LNCaP clone FGC (cell line): ENCODE measurements at regions not wholly inside any gene's neighbourhood (a gene's known extent, or its start where the extent isn't known, plus 50 kb on each side); places are given as distances from the start of the nearest gene placed in this dataset.

Experiments used
- DNase-seq: peaks from one replicate; pipeline ENCODE4 v3.0.0-alpha.2; 2011; ENCODE audit warnings: low read depth
- H3K4me3 ChIP-seq: 2 replicates; pipeline ENCODE4 v1.5.1; 2011; ENCODE audit warnings: mild to moderate bottlenecking, low read depth, low read length, control low read depth
- TF ChIP-seq, protein P1 (sequence below): IDR thresholded peaks from 2 replicates; pipeline ENCODE4 v1.5.1; 2012; ENCODE audit warnings: mild to moderate bottlenecking; ENCODE audit not compliant: control insufficient read depth, insufficient read depth; ENCODE audit errors: extremely low read depth

DNA sequence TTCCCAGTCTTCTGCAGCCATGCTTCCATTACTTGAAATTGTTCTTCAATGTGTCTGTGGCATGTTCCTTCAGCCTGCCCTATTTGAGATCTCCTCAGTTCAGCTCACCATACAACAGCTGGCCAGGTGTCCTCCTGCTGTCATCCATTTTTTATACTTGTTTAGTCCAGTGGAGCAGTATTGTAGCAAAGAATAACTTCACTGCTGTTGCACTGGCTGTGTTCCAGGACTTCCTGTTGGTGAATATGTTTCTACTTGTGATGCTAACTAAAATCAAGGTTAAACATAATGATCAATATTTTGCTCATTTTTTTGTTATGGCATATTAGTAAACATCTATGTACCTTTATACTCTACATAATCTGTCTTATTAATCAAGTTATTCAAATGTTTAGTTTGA is 1394.1 kb downstream of the PCDH9 start:
- no peak for DNase-seq
- TF ChIP-seq, protein P1, sequence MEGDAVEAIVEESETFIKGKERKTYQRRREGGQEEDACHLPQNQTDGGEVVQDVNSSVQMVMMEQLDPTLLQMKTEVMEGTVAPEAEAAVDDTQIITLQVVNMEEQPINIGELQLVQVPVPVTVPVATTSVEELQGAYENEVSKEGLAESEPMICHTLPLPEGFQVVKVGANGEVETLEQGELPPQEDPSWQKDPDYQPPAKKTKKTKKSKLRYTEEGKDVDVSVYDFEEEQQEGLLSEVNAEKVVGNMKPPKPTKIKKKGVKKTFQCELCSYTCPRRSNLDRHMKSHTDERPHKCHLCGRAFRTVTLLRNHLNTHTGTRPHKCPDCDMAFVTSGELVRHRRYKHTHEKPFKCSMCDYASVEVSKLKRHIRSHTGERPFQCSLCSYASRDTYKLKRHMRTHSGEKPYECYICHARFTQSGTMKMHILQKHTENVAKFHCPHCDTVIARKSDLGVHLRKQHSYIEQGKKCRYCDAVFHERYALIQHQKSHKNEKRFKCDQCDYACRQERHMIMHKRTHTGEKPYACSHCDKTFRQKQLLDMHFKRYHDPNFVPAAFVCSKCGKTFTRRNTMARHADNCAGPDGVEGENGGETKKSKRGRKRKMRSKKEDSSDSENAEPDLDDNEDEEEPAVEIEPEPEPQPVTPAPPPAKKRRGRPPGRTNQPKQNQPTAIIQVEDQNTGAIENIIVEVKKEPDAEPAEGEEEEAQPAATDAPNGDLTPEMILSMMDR = no peak
- no peak overlapping the region for H3K4me3 ChIP-seq

DNA sequence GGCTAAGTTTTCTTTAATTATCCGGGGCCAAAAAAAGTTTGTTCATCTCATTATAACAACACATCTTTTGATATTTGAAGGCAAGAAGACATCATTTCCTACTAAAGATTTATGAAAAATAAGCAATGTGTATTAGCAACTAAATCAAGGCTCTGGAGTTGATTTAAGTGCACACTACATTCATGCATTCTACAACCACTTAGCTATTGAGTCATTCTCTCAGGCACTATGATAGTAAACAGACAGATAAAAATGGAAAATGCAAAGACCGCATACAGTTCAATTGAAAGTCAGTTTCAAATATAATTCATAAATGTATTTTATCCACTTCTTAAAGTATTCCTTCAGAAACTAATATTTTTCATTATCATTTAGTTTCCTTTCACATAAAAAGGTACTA is 1395.2 kb downstream of the PCDH9 start:
- no peak for DNase-seq
- TF ChIP-seq, protein P1 = no peak
- H3K4me3 ChIP-seq = no peak overlapping the region

DNA sequence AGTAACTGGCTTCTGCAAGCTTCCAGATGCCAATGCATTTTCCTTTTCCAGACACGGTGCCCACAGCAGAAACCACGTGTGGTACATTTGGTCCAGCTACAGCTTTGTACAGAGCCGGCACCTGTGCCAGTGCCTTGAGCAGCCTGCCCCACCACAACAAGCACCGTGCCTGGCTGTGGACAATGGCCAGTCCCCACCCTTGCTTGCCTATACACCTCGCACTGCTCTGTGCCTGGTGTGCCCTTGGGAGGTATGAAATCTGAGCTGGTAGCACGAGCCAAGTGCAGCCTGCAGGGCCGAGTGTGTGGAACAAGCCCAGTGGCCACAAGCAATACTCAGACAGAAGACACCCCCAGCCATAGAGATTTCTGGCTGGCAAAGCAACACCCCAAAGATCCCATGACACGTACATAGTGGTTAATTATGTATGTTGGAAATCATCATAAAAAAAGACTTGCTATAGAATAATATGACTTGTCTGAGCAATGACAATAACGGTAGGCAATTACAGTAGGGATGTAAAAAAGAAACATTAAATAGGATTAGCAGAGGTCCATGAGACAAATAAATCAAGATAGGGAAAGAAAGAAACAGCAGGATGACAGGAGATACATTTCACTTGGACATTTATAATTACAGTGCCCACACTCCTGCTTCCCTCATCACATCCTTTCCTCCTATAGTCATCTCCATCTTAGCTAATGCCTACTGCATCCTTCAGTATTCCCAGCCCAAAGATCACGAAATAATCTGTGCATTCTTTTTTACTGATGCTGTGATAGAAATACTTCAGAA is 1399.5 kb downstream of the PCDH9 start:
- DNase-seq = no peak
- no peak overlapping the region for H3K4me3 ChIP-seq
- TF ChIP-seq, protein P1 = no peak

DNA sequence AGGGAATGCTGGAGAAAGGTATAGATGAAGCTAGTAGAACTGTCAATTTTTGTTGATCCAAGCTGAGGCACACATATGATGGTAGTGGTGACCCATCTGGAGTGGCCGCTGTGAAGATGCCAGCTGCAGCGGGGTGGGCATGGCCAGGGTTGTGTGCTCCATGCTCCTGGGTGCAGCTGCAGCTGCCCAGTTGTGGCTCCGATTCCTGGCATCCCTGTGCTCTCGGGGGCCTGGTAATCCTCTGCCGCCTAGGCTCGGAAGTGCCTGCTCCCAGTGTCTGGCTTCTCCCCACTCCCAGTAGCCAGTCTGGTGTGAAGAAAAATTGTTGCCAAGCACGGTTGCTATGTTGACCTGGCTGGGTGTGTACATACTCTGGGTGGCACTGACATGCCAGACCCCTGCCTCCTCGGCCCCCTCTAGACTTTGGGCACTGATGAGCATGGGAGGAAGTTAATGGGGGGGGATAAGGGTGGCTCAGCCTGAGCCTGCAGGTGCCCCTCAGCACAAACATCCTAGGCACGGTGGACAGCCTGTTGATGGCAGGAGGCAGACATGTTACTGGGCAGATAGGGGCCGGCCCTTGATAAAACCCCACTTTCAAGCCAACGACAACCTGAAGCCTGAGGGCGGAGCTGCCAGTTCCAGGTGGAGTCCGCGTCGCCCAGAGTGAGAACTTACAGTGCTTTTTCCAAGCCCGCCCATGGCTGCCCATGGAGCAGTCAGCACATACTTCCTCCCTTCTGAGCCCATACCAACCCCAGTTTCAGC is 1400.7 kb downstream of the PCDH9 start:
- no peak overlapping the region for H3K4me3 ChIP-seq
- no peak for DNase-seq
- TF ChIP-seq, protein P1 = no peak

DNA sequence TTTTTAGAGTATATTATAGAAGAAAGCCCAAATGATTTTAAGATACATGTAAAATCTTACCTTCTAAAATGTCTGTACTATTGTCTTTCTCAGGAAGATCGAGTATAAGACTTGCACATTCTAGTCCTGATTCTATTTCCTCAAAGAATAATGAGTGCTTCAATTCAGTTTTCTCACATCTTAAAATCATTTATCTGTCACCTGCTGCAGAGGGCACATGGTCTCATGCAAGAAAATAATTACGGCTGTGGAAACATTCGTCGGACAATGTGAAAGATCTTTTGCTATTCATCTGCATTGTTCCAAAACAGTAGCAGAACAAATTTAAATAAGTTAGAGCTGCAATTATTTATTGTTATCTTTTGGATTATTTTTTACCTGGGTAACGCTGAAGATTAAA is 1403.5 kb downstream of the PCDH9 start:
- TF ChIP-seq, protein P1 = no peak
- DNase-seq = no peak
- no peak overlapping the region for H3K4me3 ChIP-seq

DNA sequence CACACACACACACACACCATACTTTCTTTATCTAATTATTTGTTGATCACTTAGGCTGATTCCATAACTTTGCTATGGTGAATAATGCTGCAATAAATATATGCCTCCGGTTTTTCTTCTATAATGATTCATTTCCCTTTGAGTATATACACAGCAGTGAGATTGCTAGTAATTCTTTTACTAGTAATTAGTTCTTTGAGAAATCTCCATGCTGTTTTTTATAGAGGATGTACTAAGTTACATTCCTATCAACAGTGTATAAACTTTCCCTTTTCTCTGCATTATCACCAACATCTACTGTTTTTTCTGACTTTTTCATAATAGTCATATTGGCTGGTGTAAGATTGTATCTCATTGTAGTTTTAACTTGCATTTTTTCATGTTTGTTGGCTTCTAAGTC is 1405.1 kb downstream of the PCDH9 start:
- DNase-seq = no peak
- no peak overlapping the region for H3K4me3 ChIP-seq
- TF ChIP-seq, protein P1 = no peak
